GM19438 (cell line): ENCODE measurements at regions not wholly inside any gene's neighbourhood (a gene's known extent, or its start where the extent isn't known, plus 50 kb on each side); places are given as distances from the start of the nearest gene placed in this dataset.

ENCODE experiments used
- ATAC-seq: cut with Tn5 transposase; IDR thresholded peaks from one replicate; pipeline ENCODE4 v1.9.1; 2021; ENCODE audit warnings: low read depth; ENCODE audit not compliant: unreplicated experiment

DNA sequence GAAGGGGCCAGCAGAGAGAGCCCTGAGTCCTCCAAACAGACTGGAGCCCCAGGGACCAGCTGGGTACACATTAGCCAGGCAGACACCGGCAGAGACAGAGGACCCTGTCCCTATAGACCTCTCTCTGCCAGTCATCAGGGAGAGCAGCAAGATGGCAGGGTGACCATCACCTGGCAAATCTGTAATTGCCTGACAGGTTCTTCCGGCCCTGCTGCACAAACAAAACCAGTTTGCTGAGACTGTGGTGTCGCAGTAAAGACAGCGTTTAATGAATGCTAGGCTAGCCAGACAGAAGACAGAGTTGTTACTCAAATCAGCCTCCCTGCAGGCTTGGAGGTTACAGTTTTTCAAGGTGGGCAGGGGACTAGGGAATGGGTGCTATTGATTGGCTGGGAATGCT lies 618.9 kb downstream of the NPHP4 start:
- ATAC-seq, result no peak

DNA sequence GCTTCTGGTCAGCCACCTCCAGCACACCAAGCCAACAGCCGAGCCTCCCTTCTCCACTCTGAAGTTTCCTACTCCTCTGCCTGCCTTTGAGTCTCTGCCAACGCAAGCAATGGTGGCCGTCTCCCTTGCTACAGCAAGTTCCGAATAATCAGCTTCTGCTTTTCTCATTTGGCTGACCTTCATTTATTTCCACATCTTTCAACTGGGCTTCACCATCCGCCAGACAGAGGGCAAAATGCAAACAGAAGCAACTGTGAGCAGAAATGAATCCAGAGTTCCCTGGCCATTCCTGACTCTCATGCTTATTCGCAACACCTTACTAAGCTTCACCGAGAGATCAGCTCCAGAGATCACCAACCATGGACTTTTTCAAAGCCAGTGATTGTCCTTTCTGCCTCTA lies 621.0 kb downstream of the NPHP4 start:
- ATAC-seq, result no peak

DNA sequence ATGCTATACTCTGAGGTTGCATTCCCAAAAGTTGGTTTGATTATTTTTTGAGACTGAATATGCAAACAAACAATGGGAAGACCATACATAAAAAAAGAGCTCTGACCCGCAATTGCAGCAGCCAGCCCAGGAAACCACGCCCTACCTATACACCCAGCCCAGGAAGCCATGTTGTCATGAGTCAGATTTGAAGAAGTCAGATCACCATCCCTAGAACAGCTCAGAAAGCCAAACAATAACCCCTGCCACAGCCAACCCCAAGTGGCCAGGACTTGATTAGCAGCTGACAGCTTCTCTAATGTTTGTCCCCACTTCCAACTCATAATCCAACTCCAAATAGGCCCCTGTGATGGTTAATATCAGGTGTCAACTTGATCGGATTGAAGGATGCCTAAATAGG lies 621.9 kb downstream of the NPHP4 start:
- ATAC-seq, result no peak

DNA sequence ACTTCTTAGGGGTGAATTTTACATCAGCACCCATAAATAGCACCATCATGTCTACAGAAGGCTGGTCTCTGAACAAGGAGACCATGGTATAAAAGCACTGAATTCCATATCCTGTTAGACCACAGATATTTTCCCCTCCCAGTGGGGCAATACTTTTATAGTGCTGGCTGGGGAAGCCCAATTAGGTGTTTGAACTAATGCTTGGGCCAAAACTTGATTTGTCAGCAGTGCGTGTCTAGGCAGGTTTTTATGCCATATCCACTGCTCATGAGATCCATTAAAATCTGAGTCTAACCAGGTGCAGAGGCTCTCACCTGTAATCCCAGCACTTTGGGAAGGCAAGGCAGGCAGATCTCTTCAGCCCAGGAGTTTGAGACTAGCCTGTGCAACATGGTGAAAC lies 623.0 kb downstream of the NPHP4 start:
- no peak for ATAC-seq

DNA sequence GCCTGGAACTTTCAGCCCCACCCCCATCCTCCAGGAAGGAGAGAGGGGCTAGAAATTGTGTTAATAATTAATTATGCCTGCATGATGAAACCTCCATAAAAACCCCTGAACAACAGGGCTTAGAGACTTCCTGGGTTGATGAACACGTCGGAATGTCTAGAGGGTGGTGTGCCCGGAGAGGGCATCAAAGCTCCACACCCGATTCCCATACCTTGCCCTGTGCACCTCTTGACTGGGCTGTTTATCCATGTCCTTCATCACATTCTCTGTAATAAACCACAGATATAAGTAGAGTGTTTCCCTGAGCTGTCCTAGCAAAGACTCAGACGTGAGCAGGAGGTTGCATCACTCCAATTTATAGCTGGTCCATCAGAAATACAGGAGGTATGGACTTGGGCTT lies 624.0 kb downstream of the NPHP4 start:
- no peak for ATAC-seq

DNA sequence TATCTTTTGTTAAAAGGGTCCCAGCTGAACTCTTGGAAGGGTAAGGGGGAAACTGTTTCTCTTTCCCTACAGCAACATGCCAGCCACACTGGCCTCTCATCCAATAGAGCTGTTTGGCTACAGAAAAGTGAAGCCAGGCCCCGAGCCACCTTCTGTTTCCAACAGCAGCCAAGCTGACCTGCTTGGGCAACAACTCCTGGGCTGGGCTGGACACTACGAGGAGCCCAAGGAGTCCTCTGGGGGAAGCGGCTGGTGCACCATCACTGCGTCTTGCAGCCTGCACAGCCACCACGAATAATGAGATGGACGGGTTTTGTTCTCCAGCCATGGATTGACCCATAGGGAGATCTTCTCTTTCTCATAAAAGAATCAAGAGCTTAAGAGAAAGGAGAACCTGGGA lies 624.9 kb downstream of the NPHP4 start:
- ATAC-seq, result no peak

DNA sequence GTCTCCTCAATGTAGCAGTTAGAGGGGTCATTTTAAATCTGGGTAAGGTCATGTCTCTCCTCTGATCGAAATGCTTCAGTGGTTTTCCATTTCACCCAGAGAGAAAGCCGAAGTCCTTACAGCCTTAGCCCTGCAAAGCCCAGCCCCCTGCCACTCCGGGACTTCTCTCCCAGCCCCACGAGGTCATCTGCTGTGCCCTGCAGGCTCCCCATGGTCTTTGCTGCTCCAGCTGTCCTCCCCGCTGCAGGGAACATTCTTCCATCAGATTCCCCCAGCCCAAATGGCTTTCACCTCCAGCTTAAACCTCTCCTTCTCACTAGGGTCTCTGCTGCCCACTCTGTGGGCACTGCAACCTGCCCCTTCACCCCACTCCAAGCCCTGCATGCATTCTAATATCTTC lies 626.5 kb downstream of the NPHP4 start:
- no peak for ATAC-seq

DNA sequence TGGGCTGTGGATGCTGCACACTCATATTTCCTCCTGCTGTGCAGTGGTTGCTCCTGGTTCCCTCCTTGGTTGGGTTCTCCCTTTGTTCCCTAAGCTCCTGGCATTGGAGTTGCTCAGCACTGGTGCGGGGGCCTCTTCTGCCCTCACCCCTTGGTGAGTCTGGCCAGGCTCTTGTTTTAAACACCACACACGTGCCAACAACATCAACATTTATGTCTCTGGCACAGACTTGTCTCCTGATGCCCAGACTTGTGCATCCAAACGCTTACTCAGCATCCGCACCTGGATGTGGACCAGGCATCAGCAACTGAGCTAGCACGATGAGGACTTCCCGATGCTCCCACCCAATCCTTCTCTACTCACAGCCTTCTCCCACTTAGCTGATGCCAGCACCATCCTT lies 627.6 kb downstream of the NPHP4 start:
- ATAC-seq, result no peak

DNA sequence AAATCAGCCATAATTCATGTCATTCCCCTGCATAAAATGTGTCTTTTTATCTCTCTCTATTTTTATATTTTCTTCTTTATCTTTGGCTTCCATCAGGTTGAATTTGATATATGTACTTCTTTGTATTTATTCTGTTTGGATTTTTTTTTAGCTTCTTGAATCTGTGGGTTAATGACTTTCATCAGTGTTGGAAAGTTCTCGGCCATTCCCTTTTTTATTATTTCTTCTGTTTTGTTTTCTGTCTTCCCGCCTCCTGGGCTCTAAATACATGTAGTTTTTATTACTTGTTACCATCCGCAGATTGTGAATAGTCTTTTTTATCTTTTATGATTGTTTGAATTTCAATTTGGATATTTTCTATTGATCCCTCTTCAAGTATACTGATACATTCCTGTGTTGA lies 637.5 kb downstream of the NPHP4 start:
- no peak for ATAC-seq

DNA sequence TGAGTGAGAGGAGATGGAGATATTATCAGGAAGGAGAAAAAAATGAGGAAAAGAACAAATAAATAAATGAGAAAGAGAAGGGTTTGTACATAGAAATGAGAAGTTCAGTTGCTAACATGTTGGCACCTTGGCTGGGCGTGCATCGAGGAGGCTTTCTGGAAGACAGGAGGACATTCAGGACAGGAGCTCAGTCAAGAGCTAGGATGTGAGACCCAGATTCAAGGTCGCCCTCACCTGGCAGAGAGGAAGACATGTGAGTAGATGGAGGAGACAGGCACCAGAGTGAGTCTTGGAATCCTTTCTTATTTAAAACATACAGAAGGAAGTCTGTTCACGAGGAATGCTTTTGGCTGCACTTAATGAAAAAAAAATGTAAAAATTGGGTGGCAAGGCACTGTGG lies 640.9 kb downstream of the NPHP4 start:
- no peak for ATAC-seq

DNA sequence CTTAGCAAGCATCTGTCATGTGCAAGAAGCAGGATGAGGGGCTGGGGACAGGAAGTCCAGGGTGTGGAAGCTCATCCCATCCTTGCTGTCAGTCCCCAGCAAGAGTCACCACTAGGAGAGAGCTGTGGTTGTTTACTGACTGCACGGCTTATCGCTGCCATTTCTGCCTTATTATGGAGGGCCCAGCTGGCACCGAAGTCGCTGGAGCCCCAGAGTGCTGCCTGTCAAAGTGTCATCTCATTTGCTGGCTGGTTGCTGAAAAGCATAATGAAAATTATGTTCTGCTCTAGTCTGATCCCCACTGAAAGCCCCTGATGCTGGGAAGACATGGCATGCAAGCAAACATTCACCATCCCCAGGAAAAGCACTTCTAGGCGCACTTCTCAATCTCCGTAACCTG lies 642.7 kb downstream of the NPHP4 start:
- no peak for ATAC-seq

DNA sequence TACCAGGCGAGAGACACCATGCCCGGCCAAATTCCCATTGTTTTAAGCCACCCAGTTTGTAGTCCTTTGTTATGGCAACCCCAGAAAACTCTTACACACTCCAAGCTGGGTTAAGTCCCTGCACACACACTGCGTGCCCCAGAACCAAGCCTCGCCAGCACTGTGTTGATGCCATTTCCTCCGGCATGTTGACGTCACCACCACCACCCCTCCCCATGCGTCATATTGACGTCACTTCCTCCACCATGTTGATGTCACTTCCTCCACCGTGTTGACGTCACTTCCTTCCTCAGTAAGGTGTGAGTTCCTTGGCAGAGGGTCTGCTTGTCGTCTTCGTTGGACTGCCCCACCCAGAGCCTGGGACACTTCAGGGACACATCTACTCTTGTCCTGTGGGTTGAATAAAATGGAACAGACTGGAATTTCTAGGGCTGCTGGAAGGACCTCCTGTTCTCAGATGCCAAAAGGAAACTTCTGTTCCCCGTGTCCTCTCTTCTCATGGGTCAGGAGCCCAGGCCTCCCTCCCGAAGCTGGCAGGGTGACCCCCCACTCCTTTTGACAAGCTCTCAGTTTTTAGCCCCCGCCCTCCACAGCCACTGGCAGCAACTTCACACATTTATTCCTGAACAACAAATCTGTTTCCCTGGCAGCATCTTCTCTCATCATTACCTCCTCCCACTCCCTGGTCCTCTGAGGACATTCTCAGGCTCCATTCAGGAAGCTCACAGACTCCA lies 643.3 kb downstream of the NPHP4 start:
- no peak for ATAC-seq

DNA sequence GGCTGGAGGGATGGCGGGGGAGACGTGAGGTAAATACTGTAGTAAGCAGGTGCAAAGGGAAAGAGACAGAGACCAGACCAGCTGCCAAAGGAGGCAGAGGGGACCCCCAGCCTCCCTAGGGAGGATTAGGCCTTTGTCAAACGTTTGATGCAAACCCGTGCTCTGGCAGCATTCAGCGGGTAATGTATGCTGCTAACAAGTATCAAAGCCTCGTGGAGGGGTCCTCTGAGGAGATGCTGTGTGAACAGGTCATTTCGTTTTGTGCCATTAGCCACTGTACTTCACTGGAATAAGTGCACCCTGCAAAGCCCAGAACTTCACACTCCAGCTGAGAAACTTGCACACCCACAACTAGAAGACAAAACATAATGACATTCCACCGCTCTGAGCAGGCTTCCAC lies 644.5 kb downstream of the NPHP4 start:
- ATAC-seq, result no peak

DNA sequence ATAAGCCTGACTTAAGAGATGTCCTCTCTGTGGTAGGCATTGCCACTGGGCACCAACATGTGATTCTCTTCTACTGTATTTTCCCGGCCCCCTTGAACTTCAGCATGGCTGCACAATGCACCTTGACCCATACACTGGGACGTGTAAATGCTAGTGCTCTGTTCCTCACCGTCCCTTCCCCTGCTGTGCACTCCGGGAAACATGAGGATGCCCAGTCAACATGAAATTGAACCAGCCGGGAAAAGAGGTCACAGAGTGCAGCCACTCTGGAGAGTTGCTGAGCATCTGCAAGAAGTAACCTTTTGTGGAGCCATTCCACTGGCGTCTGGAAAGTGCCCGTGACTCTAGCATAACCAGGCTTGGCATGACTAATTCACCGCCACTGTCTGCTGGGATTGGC lies 646.7 kb downstream of the NPHP4 start:
- ATAC-seq, result no peak

DNA sequence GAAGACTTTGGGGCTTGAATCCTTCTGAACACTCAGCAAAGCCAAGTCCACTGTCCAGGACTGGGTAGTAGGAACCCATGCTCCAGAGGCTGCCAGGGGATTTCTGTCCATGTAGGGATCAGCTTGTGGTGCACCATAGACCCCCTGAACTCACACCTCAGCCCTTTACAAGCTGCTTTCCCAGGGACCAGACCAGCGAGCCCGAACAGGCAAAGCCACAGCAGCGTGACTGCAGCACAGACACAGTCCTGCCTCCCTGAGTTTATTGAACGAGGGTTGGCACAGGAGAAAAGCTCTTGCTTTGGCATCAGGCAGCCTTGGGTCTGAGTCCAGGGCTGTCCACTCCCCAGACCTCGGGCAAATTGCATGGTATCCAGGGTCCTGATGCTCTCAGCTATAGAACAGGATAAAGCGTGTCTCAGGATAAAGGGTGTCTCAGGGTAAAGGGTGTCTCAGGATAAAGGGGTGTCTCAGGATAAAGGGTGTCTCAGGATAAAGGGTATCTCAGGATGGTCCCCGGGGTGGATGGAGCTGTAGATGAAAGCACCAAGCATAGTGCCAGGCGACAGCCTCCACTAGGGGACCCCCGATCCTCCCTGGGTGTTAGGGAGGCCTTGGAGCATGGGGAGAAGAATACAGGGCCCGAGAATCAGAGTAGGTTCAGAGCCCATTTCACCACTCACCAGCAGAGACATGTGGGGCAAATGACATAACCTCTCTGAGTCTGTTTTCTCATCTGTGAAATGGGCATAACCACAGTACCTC lies 648.8 kb downstream of the NPHP4 start:
- ATAC-seq, result no peak

DNA sequence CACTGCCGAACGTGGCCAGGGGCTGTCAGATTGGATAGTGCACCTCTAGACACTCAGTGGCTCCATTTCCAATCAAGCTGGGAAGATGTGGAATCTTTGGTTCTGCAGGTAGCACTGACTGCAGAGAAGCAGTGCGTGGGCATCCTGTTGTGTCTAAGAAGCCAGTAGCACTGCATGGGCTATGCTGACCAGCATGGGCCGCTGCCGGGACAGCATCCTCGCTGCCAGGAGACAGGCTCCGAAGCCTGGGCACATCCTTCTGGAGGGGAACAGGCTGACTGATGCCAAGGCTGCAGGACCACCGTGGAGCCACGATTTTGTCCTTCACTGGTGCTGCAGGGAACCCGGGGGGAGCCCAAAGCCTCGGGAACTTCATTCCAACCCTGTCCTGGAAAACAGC lies 649.4 kb downstream of the NPHP4 start:
- no peak for ATAC-seq

DNA sequence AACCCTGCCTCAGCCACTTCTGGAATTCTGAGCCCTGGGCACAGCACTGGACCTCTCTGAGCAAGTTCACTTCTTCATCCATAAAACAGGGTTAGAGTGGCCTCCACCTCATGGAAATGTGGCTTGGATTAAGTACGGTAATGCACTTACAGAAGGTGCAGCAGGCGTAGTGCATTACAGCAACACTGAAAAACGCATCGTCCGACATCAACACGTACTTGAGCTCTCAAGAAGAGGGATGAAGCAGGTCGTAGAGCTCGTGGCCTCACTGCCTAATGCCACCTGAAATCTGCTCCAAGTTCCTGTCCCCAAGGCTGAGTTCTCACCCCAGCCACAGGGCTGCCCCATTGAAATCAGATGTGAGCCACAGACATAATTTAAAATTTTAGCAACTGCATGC lies 650.1 kb downstream of the NPHP4 start:
- no peak for ATAC-seq

DNA sequence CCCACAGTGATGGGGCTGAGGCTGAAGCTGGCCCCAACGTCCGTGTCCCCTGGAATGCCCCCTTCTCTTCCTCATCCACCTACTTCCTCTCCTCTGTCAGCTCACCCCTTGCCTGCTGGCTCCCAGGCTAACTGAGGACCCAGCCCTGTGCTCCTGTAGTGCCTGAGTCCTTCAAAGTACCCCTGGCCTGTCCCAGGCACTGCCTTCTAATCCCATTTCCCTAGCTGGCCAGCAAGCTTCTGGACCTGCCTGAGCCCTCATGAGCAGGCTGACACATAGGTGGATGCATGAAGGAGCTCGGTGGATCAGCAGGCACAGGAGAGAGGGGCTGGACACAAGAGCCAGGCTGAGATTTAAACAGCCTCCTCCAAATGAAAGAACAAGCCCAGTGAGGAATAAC lies 650.8 kb downstream of the NPHP4 start:
- no peak for ATAC-seq

DNA sequence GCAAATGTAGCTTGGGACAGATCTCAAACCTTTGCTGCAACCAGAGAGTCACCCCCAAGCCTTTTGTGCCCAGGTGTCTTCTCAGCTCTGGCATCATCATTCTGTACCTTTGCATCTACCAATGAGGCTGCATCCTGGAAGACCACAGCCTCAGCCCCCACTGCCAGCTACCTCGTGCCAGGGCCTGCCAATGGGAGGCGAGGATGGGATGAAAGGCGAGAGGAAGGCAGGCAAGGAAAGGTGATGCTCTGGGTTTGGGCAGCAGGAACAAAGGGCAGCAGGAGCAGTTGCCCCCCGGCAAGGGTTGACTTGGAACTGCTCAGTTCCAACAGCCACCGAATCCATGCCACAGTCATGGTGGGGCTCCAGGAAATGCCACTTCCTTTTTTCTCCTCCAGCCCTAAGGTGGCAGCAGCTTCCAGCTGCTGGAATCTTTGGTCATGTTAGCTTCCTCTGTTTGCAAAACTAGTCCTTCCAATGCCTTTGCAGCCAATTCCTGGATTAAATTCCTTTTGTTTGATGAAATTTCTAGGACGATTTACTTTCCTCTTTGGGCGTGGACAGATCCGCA lies 651.6 kb downstream of the NPHP4 start:
- no peak for ATAC-seq

DNA sequence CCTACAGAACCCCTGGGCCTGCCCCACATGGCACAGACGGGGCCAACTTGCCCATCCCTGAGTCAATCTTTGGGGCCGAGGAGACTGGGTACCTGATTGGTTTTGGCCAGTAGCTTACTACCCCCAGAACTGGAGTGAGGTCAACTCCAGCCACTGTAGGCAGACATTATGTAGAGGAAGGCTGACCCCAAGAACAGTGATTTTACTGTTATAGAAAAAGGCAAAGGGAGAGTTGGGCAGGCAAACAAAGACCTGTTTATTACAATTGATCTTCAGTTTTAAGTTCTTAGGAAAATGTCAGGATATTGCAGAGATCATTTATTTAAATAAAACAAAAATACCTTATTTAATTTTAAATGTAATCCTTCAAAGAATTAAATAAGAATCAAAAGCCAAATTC lies 653.8 kb downstream of the NPHP4 start:
- no peak for ATAC-seq

DNA sequence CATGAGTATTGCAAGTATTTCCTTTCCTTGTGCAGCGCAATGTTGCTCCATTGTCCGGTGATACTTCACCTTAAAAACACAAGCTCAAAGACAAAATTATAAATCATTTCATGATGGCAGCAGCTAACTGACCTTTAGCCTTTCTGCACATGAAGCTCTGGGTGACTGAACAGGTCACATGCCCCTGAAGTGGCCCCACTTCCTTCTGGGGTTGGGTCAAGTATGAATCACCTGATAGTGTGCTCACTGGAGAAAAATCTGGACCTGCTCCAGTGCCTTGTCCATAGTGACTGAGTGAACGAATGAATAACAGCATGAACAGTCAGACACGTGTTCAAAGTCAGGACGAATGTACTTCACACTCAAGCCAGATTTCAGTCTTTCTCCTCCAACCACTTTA lies 658.9 kb downstream of the NPHP4 start:
- no peak for ATAC-seq

DNA sequence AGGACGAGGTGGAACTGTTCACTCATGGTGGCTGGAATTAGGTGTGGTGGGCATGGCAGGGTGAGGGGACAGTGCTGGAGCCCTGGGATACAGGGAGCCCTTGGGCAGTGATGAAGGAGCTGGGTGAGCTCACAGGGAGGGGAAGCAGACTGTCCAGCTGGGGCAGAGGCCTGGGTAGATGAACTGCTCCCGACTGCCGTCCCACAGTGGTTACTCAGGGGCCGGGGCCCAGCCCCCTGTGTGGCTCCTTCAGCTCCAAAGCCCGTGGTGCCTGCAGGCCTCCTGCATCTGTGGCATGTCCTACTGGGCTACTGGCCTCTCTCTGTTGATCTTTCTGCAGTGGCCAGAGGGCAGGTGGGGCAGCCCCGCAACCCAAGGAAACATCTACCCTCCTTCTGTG lies 661.1 kb downstream of the NPHP4 start:
- no peak for ATAC-seq
